ENCODE measurements at regions not wholly inside any gene's neighbourhood (a gene's known extent, or its start where the extent isn't known, plus 50 kb on each side); places are given as distances from the start of the nearest gene placed in this dataset.

DNA sequence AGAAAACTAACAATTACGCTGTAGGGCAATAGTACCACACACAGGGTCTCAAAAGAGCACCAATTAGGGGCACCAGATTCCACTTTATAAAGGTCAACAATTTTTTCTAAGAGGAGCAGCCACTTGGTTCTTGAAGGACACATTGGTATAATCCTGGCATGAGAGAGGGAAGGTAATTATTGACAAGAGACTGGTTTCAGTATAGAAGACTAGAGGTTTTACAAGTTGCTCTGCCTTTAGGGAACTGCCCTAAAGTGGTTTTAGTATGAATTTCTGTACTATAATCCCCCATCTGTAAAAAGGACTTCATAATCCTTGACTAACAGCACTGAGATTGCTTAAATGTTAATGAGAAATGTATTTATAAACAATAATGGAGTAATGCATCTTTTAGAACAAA, 648.5 kb upstream of the PTBP2 start:
- no peaks in the 10 kb centered on the region for H3K36me3 ChIP-seq (ENCODE audit: control insufficient read depth in 2 of 2, extremely low read depth in 1 of 2, insufficient read depth in 2 of 2, low read length in 2 of 2)
- H3K4me2 ChIP-seq (ENCODE audit: control insufficient read depth, extremely low read depth, insufficient read depth, low read depth, low read length) = no peak overlapping the region
- H4K20me1 ChIP-seq (ENCODE audit: control insufficient read depth, extremely low read depth, insufficient read depth, low read length) = no peaks in the 10 kb centered on the region
- no peak for TF ChIP-seq EZH2 (IDR thresholded peaks at IDR 0.05; ENCODE audit: low read length)
- TF ChIP-seq, protein P1, sequence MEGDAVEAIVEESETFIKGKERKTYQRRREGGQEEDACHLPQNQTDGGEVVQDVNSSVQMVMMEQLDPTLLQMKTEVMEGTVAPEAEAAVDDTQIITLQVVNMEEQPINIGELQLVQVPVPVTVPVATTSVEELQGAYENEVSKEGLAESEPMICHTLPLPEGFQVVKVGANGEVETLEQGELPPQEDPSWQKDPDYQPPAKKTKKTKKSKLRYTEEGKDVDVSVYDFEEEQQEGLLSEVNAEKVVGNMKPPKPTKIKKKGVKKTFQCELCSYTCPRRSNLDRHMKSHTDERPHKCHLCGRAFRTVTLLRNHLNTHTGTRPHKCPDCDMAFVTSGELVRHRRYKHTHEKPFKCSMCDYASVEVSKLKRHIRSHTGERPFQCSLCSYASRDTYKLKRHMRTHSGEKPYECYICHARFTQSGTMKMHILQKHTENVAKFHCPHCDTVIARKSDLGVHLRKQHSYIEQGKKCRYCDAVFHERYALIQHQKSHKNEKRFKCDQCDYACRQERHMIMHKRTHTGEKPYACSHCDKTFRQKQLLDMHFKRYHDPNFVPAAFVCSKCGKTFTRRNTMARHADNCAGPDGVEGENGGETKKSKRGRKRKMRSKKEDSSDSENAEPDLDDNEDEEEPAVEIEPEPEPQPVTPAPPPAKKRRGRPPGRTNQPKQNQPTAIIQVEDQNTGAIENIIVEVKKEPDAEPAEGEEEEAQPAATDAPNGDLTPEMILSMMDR (optimal IDR thresholded peaks at IDR 0.05 in 1 of 3, IDR thresholded peaks at IDR 0.05 in 1 of 3, conservative IDR thresholded peaks at IDR 0.05 in 1 of 3; ENCODE audit: extremely low read depth in 1 of 3, insufficient read depth in 2 of 3, low read length in 3 of 3) = no peak
- H3K79me2 ChIP-seq (ENCODE audit: control insufficient read depth, insufficient read depth, low read length) = no peaks in the 10 kb centered on the region
- no peak overlapping the region for H2AFZ ChIP-seq (ENCODE audit: control insufficient read depth, low read length)
- peaks cover 10% of the 10 kb centered on the region for H3K4me1 ChIP-seq (ENCODE audit: control insufficient read depth, extremely low read depth, insufficient read depth, low read length)
- no peaks in the 10 kb centered on the region for H3K9me3 ChIP-seq (ENCODE audit: control insufficient read depth, low read depth, low read length)
- H3K9ac ChIP-seq (ENCODE audit: control insufficient read depth, extremely low read depth, insufficient read depth, low read length) = no peak overlapping the region
- no peaks in the 10 kb centered on the region for H3K27me3 ChIP-seq (ENCODE audit: control insufficient read depth, extremely low read depth, insufficient read depth, low read length)
- H3K4me3 ChIP-seq (ENCODE audit: control insufficient read depth in 2 of 3, extremely low read depth in 1 of 3, insufficient read depth in 2 of 3, low read depth in 1 of 3, low read length in 3 of 3) = no peak overlapping the region
- no peak for FAIRE-seq
- H3K27ac ChIP-seq (ENCODE audit: control insufficient read depth, insufficient read depth, low read length) = no peak overlapping the region
- no peak for DNase-seq (ENCODE audit: low read depth, low spot score)
- dilution Hi-C loops (cut with MboI; ENCODE audit: extremely low pct_ligation_motif_present, low sequenced_read_pairs) = no loop called here
- no peaks in the 10 kb centered on the region for H3K9me1 ChIP-seq (ENCODE audit: control insufficient read depth, extremely low read depth, insufficient read depth, low read length)

DNA sequence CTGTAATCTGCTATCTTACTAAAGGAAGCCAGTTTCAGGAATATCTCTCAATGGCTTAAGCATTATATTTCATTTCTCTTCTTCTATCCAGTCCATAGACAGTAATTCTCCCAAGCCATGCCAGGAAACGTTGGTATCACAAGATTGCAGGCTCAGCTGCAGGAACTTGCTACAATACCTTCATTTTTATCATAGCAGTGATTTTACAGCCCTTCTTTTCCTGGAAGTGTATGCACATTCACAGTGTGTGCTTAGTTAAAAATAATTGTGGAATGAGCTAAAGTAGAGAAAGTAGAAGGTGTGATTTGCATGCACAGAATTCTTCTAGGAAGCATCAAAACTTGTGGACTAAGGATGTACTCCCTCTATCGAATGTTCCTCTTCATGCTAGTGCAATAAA, 647.2 kb upstream of the PTBP2 start:
- no peaks in the 10 kb centered on the region for H4K20me1 ChIP-seq (ENCODE audit: control insufficient read depth, extremely low read depth, insufficient read depth, low read length)
- no peak for FAIRE-seq
- H3K9me1 ChIP-seq (ENCODE audit: control insufficient read depth, extremely low read depth, insufficient read depth, low read length) = no peaks in the 10 kb centered on the region

More for the DNA sequence above, 647.2 kb upstream of the PTBP2 start:
- H3K36me3 ChIP-seq (ENCODE audit: control insufficient read depth in 2 of 2, extremely low read depth in 1 of 2, insufficient read depth in 2 of 2, low read length in 2 of 2) = no peaks in the 10 kb centered on the region
- H3K79me2 ChIP-seq (ENCODE audit: control insufficient read depth, insufficient read depth, low read length) = no peaks in the 10 kb centered on the region
- H3K4me3 ChIP-seq (ENCODE audit: control insufficient read depth in 2 of 3, extremely low read depth in 1 of 3, insufficient read depth in 2 of 3, low read depth in 1 of 3, low read length in 3 of 3) = no peak overlapping the region
- peaks cover 10% of the 10 kb centered on the region for H3K4me1 ChIP-seq (ENCODE audit: control insufficient read depth, extremely low read depth, insufficient read depth, low read length)
- H3K9ac ChIP-seq (ENCODE audit: control insufficient read depth, extremely low read depth, insufficient read depth, low read length) = no peak overlapping the region
- H2AFZ ChIP-seq (ENCODE audit: control insufficient read depth, low read length) = no peak overlapping the region
- no peak for DNase-seq (ENCODE audit: low read depth, low spot score)
- H3K27ac ChIP-seq (ENCODE audit: control insufficient read depth, insufficient read depth, low read length) = no peak overlapping the region
- no peaks in the 10 kb centered on the region for H3K27me3 ChIP-seq (ENCODE audit: control insufficient read depth, extremely low read depth, insufficient read depth, low read length)
- H3K9me3 ChIP-seq (ENCODE audit: control insufficient read depth, low read depth, low read length) = no peaks in the 10 kb centered on the region
- TF ChIP-seq, protein P1 (optimal IDR thresholded peaks at IDR 0.05 in 1 of 3, IDR thresholded peaks at IDR 0.05 in 1 of 3, conservative IDR thresholded peaks at IDR 0.05 in 1 of 3; ENCODE audit: extremely low read depth in 1 of 3, insufficient read depth in 2 of 3, low read length in 3 of 3) = no peak
- no peak for TF ChIP-seq EZH2 (IDR thresholded peaks at IDR 0.05; ENCODE audit: low read length)
- dilution Hi-C loops (cut with MboI; ENCODE audit: extremely low pct_ligation_motif_present, low sequenced_read_pairs) = no loop called here
- no peak overlapping the region for H3K4me2 ChIP-seq (ENCODE audit: control insufficient read depth, extremely low read depth, insufficient read depth, low read depth, low read length)

Data from keratinocyte (primary cell).